ENCODE measurements at regions not wholly inside any gene's neighbourhood (a gene's known extent, or its start where the extent isn't known, plus 50 kb on each side); places are given as distances from the start of the nearest gene placed in this dataset.

DNA sequence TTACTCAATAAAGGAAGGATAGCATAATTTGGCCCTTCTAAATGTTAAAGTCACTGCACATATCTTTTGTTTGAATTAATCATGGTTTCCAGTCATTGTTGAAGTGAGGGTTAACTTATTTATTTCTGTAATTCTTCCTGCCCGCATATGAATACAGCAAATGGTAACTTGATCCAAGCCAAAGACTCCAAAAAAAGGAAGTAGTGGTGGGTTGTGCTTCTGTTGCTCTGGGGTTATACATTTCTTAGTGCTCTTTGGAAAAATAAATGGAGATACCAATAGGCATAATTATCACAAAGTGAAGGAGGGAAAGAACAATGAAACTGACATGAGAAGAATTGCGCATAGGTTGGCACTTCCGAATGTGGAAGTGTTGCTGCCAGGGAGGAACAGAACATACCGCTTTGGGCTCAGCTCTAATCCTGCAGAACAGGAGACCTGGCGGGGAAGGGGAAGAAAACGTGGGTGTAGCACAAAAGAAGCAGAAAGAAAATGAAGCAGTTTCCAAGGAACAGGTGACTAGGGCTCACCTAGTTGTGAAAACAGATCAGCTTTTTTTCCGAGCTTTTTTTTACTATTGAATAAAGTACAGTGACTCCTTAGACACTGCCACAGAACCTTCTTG lies 69.7 kb upstream of the TAF11L2 start:
- no peak for ATAC-seq
- no peak for DNase-seq (ENCODE audit: low spot score)

DNA sequence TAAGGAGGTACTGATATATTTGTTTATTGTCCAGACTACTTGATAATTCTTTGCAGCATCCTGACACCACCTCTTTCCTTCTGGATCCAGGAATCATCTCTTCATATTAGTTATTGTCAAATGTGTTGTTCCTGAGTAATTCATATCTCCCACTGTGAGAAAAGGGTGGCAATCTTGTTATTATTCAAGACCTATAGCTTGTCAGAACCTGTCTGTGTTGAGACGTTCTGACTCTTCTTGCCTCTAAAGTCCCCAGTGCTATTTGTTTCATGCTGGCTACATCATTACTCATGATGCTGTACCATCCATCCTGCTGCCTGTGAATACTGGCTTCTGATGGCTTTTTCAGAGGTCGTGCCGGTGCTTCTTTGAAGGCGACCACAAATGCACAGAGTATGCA lies 68.7 kb upstream of the TAF11L2 start:
- no peak for DNase-seq (ENCODE audit: low spot score)

DNA sequence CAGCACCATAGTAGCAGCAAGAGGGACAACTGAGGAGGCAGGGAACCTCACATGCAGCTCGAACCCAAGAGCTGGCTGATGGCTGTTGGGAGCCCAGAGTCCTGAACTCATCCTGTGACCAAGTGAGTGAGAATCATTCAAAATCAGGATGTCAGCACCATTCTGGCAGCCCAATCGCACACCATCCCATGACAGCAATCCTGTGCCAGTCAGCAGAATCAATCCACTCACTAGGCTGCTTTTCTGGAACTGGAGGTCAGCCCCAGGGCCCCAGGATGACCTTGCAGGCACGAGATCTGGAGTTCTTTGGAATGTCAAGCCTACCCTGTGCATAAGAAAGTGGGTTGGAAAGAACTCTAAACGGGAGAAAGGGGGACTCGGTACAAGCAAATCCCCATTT lies 67.8 kb upstream of the TAF11L2 start:
- ATAC-seq = no peak
- DNase-seq (ENCODE audit: low spot score) = no peak

More for the DNA sequence above, 68.7 kb upstream of the TAF11L2 start:
- no peak for ATAC-seq

DNA sequence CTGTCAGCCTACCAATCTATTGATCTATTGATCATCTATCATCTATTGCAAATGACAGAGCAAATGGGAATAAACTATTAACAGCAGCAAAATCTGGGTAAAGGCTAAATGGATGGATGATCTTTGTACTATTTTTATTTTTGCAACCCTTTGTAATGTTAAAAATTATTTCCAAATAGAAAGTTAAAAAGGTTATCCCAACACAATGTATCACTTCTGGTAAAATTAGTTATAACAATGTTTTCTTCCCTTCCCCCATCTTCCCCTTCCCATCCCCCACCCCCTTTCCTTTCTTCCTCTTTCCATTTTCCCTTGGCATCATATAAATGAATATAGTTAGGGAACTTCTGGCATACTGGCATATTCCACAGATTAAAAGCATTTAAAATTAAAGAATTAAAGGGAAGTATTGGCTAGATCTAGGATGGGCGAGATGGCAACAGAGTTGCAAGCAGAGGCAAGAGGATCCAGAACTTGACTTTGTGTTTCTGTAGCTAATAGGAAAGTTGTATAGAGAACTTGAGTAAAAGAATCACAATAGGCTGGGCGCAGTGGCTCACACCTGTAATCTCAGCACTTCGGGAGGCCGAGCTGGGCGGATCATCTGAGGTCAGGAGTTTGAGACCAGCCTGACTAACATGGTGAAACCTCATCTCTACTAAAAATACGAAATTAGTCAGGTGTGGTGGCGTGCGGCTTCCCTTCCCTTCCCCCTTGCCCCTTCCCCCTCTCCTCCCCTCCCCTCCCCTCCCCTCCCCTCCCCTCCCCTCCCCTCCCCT lies 66.6 kb upstream of the TAF11L2 start:
- DNase-seq (ENCODE audit: low spot score) = no peak
- ATAC-seq = no peak

DNA sequence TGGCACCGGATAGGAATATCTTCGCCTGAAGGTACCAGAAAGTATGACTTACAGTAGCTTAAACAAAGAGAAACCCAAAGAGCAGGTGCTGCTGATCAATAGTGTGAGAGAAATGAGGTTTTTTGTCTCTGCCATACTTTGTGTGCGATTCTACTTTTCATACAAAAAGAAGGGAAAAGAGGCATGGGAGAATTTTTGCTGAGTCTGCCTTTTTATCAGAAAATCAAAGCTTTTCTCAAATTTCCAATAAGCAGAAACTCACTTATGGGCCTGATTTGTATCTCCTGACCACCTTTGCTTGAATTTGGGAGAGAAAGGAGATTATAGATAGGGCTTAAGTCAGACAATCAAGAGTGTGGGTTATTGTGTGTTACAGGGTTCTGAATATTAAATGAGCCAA lies 65.5 kb upstream of the TAF11L2 start:
- no peak for ATAC-seq
- DNase-seq (ENCODE audit: low spot score) = no peak

DNA sequence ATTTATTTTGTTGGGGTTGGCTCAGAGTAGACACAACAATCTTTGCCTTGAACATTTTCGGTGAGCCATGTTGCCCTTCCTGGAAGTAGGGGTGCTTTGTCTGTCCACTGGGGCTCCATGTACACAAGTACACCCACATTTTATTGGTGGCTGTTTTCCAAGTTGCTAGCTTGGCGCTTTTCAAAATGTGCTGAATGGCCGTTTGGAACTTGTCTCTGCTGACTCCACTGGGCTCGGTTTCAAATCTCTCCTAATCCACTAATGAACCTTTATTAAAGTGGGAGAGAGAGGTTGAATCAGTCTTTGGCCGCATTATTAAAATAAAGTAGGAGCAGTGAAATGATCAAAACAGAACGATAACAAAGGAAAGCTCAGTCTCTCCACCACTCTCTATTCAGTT lies 64.6 kb upstream of the TAF11L2 start:
- DNase-seq (ENCODE audit: low spot score) (no peak), ATAC-seq (no peak)

DNA sequence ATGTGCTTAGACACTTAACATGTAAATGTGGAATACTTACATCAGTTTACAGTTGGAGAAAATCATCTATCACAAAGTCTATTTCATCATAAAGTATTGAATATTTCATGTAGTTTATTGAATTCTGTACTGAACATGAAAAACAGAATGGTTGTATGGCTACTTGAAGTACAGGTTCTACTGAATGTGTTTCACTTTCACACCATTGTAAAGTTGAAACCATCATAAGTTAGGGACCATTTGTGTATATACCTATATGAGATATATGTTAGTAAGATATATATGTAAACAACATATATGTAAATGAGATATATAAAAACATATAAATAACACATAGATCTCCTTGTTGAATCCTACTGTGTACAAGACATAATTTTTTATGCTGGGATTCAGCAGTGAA lies 63.0 kb upstream of the TAF11L2 start:
- ATAC-seq = no peak
- DNase-seq (ENCODE audit: low spot score) = no peak

DNA sequence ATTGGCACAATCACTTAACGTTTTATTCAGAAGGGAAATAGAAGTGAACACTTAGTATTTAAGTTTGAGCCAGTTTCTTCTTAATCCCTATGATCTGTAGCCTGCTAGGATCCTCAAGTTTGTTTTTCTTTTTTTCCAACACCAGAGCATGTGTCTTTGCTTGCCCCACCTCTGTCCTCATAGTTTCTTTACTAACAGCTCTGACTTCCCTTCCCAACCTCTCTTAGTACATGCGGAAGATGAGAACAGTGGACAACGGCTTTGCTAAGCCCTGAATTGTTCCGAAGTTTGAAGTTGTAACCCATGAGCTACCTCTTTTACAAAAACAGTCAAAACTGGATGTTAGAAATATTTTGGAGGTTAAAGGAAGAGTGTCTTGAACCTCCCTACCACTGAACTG lies 61.7 kb upstream of the TAF11L2 start:
- ATAC-seq = peak; percentile 49

DNA sequence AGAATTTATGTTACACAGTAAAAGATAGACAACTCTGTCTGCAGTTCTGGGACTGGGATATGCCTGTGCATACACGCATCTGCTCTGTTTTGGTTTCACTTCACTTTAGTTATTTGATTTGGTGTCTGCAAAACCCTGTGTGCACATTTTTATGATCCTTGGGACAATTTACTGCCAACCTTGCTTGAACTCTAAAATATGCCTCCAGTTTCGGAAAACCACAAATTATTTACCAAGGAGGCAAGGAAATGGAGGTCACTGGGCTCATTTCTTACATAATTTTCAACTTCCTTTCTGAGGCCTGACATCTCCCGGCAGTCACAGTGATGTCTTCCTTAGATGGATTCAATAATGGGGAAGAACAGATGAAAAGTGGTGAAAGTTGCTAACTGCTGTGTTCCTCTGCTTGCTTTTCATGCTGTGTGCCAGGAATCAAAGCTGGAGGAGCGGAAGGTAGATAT lies 61.2 kb upstream of the TAF11L2 start:
- ATAC-seq = peak; percentile 54

More for the DNA sequence above, 61.7 kb upstream of the TAF11L2 start:
- DNase-seq (ENCODE audit: low spot score) = no peak

DNA sequence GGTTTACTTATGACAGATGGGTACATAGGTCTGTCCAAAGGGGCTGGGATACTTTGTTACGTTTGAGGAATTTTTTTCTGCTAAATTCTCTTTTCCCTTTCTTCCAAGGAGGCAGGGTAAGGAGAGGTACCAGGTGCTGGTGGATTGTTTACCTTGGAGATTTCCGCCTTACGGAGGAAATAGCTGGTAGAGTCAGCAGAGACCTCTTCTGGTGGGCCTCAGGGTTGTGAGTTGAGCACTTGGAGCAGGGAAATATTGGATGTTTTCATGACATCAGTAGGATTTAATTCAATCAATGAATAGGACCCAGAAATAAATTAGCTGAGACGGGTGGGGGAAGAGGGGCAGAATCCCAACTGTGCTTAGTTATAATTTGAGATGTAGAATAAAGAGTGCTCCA lies 60.0 kb upstream of the TAF11L2 start:
- ATAC-seq = no peak
- DNase-seq (ENCODE audit: low spot score) = no peak

More for the DNA sequence above, 61.2 kb upstream of the TAF11L2 start:
- no peak for DNase-seq (ENCODE audit: low spot score)

DNA sequence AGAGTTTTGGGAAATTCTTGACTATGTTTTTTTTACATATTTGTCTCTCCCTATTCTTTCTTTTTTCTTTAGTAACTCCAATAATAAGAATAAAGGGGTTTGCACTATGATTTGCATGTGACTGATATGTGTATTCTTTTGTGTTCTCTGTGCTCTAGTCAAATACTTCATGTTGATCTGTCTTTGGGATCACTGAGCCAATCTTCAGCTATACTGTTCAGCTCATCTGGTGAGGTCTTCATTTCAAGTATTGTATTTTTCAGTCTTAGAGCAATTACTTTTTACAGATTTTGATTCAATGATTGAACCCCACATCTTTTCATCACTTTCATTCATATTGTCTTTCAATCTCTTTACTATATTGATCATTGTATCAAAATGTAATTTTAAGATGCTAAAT lies 58.1 kb upstream of the TAF11L2 start:
- DNase-seq (ENCODE audit: low spot score) = no peak
- no peak for ATAC-seq

DNA sequence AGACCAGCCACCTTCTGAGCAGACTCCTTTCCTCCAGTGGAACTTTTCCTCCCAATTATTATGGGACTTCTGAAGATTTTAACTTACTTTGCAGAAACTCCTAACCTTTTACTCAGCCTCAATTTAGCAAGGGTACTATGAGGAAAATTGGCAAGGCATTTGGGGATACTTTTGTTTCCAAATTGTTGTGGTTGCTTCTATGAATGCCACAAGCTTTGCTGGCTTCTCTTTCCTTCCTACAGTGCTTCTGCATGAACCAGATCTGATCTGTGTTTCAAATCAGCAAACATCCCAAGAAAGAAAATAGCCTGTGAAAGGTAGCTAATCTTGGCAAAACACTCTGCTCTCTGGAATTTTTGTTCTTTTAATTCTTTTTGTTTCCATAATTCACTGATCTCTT lies 57.3 kb upstream of the TAF11L2 start:
- ATAC-seq (no peak), DNase-seq (ENCODE audit: low spot score) (no peak)

DNA sequence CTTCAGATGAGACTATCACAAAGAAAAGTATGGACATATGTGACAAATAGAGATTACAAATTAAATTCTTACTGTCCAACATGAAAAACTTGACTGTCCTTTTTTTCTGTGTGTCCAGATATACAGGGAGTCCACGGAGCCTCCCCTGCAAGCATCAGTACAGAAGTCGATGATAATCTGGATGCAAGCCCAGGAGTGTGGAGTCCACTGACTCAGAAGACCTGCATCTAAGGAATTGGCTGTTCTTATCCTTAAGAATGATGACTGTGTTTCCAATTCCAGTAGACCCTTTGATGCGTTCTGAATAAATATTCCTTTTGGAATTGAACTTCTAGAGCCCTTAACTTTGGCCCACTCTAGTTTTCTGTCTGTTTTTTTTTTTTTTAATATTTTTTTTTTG lies 56.7 kb upstream of the TAF11L2 start:
- ATAC-seq = no peak
- DNase-seq (ENCODE audit: low spot score) = no peak

DNA sequence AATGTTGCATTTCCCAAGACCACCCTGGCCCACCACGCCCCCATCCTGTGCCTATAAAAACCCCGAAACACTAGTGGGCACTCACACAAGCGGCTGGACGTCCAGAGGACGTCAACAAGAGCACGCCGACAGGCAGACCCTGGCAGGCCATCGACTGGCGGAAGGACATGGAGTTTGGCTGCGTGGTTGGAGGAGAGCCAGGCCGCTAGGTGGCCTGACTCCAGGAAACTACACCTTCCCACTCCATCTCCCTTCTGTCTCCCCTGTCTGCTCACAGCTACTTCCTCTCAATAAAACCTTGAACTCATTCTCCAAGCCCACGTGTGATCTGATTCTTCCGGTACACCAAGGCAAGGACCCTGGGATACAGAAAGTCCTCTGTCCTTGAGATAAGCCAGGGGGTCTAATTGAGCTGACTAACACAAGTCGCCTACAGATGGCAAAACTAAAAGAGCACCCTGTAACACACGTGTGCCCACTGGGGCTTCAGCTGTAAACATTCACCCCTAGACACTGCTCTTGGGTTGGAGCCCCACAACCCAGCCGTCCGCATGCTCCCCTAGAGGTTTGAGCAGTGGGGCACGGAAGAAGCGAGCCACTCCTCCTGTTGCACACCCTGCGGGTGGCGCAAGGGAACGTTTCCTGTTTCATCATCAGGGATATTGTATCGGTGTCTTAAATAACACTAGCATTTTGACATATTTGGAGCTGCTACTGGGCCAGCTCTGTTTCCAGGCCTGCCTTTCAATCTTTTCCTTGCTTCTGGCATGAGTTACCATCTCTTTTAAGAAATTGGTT lies 54.5 kb upstream of the TAF11L2 start:
- ATAC-seq (no peak), DNase-seq (ENCODE audit: low spot score) (no peak)

DNA sequence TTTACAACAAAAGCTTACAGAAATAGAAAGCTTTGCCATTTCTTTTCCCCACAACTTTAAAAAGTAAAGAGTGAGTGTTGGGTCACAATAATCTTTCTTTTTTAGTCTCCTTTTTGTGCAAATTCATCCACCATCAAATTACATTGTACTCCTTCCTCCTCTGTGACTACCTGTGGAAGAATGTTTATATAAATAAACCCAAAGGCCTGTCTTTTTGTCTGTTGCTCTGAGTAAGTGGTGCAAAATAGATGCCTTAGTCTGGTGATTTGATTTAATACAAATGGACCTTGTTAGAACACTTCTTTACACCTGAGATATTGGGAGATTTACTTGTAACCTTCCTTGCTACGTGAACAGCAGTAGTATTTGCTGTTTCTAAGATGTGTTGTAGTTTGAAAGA lies 53.5 kb upstream of the TAF11L2 start:
- ATAC-seq (no peak), DNase-seq (ENCODE audit: low spot score) (no peak)

DNA sequence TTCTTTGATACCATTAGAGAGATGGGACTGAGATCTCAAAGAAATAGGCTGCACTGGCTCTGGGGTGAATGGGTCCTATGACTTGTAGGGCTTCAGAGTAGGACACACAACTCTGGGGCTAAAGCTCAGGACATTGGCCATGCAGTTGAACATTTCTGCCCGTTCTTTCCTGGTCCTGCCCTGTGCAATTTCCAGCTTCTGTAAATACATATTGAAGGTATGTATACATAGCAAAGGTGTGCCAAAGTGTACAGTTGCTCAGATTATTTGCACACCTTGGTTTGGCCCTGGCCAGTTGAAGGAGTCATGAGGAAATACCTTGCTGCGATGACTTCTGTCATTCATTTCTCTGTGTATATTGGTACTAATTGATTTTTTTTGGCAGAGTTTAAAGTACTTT lies 52.8 kb upstream of the TAF11L2 start:
- no peak for ATAC-seq

More for the DNA sequence above, 52.8 kb upstream of the TAF11L2 start:
- DNase-seq (ENCODE audit: low spot score) = no peak
